HG02610 (cell line): ENCODE measurements at regions not wholly inside any gene's neighbourhood (a gene's known extent, or its start where the extent isn't known, plus 50 kb on each side); places are given as distances from the start of the nearest gene placed in this dataset.

Source experiments
- ATAC-seq: cut with Tn5 transposase; IDR thresholded peaks from one replicate; pipeline ENCODE4 v1.9.1; 2021; ENCODE audit warnings: mild to moderate bottlenecking, moderate library complexity; ENCODE audit not compliant: unreplicated experiment

DNA sequence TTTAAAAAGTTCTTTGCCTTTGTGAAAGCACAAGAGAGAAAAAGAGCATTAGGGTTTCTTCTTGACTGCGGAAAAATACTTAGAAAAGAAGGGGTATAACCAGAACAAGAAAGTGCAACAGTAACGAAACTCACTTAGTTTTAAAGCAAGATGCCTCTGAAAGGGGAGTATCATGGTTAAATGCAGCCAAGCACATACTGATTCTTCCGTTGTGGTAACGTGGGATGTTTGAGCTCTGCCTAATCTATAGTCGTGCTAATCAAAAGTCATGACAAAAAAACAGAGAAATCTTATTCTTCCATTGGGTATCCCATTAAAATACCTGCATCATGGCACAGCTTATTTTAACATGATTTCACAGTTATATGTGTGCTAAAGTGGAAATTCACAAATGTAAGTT, 187.8 kb upstream of the LRFN5 start:
- no peak for ATAC-seq

DNA sequence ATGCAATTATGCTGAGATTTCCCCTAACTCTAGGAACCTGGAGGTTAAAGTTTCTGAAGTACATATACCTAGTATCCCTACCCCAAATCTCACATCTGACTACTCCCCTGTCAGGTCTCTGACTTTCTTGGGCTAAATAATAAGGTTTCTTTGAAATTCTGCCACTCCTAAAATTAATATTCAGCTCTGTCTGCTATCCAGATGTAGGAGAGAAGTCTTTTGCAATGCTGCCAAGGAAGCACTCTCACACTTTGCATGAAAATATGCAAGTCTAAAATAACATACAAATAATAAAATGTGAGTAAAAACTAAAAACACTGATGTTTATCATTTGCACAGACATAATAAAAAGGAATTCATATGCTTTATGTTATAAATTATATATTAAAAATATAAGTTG, 196.9 kb upstream of the LRFN5 start:
- no peak for ATAC-seq

DNA sequence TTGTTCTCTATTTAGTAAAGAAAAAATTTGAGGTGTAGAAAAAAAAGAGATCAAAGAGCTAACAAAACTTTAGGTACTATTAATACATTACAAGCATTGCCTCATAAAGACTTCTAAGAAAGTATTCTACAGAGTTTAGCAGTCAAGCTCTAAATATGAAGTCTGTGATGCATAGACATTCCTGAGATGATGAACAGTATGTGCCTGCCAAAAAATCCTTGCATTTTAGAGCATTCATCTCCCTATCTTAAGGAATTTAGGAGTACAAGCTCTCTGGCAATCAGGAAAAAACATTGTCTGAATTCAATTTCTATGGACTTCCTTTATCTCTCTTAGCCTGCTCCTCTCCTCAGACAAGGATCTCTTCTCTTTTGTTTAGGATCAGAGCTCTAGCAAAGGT, 202.6 kb upstream of the LRFN5 start:
- ATAC-seq = no peak

DNA sequence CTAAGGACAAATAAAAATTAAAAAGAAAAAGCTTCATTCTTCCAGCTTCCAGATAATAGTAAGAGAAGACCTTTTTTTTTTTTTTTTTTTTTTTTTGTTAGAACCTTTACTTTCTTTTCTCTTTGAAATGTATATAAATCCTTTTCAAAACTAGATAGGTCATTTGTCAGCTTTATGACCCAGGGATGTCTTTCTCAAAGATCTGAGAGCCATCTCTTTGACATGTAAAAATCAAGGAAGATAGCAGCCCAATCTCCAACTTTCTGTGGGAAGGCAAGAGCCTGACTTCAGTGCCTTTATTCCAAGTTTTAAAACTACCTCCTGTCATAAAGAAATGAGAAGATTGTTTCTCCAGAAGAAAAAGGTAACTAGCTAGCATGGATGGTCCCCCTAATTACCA, 203.3 kb upstream of the LRFN5 start:
- ATAC-seq = no peak

DNA sequence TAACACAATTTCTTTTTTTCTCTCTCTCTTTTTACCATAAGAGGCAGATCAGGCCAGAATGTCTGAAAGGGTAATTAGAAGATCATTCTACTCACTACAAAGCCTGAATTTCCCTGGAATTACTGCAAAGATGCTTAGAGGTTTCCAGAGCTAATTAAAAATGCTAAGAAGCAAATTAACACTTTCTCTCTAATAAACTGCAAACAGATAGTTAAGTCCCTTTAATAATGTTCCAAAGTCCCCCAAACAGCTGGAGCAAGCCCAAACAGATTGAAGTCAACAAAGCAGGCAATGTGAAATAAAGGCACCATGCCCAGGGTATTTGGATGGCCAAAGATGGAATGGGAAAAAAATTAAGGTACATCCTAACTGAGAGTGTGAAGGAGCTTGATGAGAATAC, 208.8 kb upstream of the LRFN5 start:
- ATAC-seq = no peak

DNA sequence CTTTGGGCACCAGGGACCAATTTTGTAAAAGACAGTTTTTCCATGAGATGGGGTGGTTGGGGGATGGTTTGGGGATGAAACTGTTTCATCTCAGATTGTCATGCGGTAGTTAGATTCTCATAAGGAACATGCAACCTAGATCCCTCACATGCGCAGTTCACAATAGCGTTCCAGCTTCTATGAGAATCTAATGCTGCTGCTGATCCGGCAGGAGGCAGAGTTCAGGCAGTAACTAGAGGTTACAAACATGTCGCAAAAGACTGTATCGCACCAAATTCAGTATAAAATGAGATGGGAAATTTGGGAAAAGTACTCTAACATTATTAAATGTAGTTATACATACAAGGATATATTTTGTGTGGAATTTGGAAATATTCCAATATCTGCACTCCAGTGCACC, 213.2 kb upstream of the LRFN5 start:
- no peak for ATAC-seq

DNA sequence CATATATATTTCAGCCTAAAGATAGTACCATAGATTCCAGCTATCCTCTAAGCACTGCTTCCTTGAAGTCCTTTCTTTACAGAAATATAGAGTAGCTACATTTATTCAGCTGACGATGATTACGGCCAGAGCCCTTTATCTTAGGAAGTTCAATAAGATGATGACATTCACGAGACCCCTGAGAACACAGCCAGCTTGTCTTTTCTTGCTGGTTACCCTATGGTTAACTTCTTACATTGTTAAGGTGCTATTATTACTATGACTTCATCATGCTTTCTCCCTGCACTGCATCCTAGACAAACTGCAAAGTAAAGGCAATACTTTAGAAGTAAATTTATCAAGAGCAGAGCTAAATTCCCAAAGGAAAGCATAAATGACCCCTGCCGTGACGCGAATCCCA, 214.4 kb upstream of the LRFN5 start:
- no peak for ATAC-seq

DNA sequence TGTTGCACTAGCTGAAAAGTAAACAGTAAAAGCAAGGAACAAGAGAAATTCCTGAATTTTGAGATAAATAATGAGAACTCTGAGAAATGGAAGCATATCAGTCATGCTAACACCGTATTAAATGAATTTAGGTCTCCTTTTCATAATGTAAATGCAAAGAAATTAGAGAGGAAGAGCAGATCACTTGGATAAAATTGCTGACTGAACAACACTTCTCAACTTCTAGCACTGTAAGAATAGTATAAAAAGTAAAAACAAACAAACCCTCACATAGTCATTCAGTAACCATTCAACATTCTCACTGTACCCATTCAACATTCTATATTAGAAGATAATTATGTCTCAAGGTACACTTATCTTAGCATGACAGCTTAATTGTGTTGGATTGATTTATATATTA, 217.3 kb upstream of the LRFN5 start:
- ATAC-seq = no peak

DNA sequence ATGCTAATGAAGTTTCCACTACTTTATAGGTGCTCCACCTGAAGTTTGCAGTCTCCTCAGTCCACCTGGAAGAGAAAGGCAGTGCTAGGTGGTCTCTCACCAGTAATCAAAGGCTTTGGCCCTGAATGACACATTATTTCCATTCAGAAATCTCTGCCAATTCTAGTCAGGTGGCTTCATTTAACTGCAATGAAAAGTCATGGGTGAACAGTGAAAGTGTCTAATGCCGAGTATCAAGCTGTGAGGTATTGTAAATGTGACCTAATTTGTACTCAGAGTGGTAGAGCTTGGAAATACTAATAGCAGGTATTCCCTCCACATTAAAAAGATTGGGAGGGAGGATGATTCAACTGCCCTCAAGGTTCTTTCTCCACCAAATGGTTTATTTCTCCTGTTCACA, 220.9 kb upstream of the LRFN5 start:
- no peak for ATAC-seq

DNA sequence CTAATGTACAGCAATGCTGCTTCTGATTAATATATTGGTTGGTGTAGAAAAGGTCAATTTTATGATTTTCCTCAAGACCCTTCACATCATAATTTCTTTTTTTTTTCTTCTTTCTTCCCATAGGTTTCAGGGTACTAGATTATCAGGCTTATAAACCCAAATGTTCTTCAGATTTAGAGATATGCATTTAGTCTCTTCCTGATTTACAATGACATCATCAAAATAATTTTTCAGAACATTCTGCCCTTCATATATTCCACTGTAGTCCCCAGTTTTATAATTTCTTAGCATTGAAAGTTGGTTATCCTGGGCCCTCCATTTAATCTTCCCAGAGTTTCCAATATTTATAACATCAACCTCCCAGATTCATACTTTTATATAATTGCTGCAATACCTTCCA, 226.7 kb upstream of the LRFN5 start:
- no peak for ATAC-seq

DNA sequence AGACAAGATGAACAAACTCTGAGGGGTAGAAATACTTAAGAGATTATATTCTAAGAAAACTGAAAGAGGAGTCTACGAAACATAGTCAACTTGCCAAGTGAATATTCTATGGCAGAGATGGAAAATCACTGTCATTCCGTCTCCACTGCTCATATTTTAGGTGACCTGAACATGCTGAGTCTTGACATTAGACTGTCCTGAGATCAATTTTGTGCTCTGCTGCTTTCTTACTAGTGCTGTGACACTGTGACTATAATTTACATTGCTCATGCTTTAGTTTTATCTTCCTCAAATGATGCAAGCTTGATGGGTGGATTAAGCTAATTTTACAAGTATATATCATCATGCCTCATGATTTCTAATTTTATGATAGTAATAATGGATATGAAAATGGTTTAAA, 228.2 kb upstream of the LRFN5 start:
- ATAC-seq = no peak

DNA sequence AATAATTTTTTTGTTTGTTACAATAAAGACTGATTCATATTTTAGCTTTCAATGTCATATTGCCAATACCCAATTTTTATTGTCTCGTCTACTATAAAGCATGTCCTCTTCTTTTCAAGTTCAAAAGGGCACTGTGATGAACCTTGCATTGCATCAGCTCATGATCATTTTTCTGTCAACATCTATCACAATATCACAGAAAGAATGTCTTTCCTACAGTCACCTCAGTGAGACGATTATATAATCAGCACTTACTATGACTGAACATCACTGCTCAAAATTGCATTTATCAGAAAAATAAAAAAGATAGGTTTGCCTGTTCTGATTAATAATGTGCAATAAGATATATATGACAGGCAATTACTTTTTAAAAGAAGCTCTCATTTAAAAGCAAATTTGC, 228.7 kb upstream of the LRFN5 start:
- ATAC-seq = no peak

DNA sequence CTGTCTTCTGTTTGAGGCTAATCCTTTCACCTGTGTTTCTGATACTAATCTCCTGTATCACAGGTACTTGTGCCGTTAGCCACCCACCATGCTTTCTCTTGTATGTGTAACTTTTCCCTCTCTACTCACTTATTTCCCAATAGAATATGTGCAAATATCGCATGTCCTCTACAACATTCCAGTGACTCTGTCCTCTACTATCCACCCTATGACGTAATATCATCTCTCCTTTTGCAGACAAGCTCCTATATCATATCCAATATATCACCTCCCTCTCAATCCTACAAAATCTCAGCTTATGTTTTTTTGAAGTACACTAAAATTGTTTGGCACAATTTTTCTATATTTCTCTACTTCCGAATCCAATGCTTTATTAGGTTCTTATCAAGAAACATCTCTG, 232.6 kb upstream of the LRFN5 start:
- no peak for ATAC-seq

DNA sequence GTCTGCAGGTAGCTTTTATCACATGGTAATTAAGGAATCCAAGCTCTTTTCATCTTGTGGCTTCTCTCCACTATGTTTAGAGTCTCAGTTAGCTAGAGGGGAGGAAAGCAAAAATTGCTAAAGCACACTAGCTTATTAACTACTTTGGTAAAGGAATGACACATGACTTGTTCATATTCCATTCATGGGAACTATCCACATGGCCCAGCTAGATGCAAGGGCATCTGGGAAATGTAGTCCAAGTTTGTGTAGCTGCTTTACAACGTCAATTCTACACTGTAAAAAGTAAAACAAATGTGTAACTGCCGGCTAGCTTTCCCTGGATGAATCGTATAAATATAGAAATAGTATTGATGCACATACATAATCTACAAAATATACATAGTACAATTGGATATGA, 244.5 kb upstream of the LRFN5 start:
- ATAC-seq = no peak

DNA sequence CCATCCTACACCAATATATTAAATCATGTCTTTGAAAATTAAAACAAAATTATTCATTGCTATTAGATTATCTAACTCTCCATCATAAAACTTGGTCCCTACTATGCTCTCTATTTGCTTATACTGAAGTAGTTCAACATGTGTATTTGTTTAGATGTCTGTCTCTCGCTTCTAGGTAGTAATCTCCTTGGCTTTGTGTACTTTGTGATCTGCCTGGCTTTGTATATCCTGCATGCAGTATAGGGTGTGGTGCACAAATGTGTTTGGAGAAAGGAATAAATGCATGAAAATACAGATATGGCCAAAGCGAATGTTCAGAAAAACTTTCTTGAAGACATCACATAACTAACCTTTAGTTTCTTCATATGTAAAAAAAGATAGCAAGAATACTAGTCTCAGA, 246.6 kb upstream of the LRFN5 start:
- ATAC-seq = no peak

DNA sequence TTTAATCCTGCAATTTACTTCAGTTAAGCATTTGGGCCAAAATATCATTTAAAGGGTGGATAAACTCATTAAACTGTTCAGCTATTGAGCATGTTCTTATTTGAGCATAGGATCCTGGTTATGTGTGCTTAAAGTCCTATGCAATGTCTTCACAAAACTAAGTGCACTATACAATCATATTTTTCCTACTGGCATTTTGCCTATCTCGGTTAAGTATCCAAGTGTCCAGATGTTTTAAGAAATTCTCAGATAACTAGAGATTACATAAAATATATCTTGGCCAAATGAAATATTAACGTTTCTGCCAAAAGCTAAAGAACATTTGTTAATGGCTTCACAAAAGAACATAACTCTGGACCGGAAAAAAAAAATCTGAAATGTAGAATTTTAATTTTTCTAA, 250.8 kb upstream of the LRFN5 start:
- ATAC-seq = no peak

DNA sequence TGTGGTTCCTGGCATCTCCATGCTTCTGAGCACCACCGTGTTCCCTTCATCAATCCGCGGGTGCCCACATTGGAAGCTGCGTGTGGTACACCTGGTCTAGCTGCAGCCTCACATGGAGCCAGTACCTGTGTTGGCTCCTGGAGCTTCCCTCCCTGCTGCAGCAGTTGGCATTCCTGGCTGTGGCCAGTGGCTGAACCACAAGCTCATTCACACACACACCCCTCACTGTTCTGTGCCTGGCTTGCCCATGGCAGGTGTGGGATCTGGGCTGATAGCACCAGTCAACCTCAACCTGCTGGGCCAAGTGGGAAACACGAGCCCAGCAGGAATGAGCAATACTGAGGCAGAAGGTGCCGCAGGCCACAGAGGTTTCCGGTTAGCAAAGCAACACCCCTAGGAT, 256.2 kb upstream of the LRFN5 start:
- no peak for ATAC-seq

DNA sequence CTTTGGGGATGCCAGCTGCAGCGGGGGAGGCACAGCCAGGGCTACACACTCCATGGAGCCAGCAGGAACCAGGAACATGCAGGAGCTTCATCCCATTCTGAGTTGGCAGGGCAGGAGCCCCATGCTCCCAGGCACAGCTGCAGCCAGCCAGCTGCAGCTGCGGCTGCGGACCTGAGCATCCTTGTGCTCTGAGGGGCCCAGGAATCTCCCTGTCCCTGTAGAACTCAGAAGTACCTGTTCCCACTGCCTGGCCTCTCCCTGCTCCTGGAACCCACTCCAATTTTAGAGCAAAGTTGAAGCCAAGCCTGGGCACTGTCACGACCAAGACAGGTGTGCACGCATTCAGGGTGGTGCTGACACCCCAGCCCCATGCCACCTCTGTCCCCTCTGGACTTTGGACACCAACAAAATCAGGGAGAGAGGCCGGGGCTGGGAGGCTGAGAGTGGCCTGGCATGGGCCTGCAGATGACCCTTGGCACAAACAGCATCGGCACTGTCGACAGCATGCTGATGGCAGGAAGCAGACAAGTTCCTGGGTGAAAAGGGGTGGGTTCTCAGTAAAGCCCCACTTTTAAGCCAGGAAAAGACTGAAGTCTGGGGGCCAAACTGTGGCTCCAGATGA, 257.3 kb upstream of the LRFN5 start:
- ATAC-seq = no peak

DNA sequence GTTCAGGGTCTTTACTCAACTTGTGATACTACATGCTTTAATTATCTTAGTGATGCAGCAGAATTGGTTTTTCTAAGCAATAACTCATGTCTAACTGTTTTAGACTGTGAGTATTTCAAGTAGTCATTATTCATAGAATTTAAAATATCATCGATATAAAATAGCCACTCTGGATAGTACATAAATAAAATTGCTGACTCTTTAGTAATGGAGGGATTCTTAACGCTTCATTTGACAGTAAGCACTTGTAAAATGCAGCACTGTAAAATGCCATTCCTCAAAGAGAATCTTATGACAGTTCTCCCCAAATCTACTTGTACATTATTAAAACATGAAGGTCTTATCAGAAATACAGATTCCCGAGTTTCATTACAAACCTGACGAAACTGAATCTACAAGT, 262.8 kb upstream of the LRFN5 start:
- no peak for ATAC-seq

DNA sequence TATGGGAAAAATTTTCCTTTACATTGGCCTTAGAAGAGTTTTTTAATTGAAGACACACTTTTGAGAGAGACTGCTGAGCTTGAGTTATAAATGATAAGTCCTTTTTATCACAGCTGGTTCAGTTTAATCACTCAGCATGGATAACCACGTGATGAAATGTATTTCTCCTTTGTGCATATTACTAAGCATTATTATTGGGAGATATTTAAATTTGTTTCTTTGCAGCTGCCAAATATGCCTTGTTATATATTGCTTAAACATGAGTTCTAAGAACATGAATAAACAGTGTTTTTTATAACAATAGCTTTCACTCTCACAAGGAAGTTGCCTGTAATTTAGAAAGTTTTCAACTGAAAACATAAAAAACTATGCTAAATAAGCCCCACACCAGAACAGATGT, 293.5 kb upstream of the LRFN5 start:
- no peak for ATAC-seq

DNA sequence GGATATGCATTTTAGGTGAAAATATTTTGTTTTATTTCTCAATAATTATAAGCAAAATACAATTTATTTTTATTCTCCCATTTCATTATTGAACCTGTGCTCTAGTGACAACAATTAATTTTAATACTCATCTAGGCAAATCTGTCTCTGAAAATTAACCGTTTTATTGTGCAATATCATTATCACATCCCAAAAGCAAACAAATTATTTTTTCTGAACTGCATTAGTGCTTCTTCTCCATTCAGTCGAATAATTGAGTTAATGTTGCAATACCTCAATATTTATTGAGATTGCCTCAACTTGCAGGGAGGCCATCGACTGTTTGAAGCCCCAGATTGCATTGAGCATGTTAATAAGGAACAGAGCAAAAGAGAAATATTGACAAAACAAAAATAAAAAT, 303.2 kb upstream of the LRFN5 start:
- no peak for ATAC-seq

DNA sequence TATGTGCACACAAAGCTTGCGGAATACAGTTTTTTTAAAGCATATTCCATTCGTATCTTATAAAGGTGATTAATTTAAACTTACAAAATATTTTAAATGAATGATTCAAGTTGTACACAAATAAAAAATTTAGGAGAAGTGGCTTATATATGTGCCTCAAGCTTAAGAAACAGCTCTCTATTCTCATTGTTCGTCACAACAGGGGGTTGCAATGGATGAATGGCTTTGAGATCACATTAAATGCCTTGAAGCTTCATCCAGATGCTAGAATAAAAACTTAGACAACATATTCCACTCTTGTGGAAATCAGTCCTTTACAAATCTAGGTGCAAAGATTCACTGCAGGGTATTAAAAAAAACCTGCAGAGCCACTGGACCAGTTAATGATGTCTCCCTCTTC, 303.9 kb upstream of the LRFN5 start:
- ATAC-seq = no peak

DNA sequence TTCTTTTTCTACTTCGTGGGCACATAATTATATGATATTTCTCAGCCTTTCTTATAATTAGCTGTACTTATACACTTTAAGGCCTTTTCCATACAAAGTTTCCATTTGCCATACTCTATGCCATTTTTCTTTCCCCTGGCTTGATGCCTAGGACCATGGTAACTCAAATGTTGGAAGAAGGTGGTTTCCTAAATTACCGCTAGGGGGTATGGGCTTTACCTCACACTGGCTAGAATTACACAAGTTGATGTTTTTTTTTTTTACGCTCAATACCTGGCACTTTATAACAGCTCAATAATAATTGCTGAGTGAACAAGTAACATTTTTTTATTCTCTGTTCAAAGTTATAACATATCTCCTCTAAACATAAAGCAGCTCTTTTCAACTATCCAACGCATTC, 306.8 kb upstream of the LRFN5 start:
- ATAC-seq = no peak

DNA sequence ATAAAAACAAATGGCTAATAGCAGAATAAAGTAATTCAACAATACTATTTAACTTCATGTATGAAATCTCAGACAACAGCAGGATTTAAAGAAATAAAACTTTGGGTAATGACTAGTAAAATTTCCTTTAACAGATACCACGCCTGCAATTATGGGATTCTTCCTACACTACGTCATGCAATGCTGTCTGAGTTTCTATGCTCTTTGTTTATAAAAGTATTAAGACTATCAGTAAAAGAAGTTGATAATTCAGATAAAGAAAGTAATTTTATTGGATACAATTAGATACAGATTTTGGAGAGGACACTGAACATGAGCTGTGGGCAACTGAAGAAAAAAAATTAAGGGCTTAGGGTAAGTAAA, 308.4 kb upstream of the LRFN5 start:
- ATAC-seq = no peak
